NB4 (cell line): ENCODE measurements at regions not wholly inside any gene's neighbourhood (a gene's known extent, or its start where the extent isn't known, plus 50 kb on each side); places are given as distances from the start of the nearest gene placed in this dataset.

Experiments used
- MYC ChIP-seq: IDR thresholded peaks from 2 replicates; pipeline ENCODE4 v1.6.1; 2011; ENCODE audit warnings: low read depth, low read length
- POLR2A ChIP-seq: IDR thresholded peaks from 2 replicates; pipeline ENCODE4 v1.6.1; 2011; ENCODE audit warnings: mild to moderate bottlenecking; ENCODE audit not compliant: insufficient read length; ENCODE audit errors: extremely low read depth
- TF ChIP-seq, protein P1 (sequence below): IDR thresholded peaks from one replicate; pipeline ENCODE4 v1.5.1; 2012; ENCODE audit warnings: low read depth, low read length

DNA sequence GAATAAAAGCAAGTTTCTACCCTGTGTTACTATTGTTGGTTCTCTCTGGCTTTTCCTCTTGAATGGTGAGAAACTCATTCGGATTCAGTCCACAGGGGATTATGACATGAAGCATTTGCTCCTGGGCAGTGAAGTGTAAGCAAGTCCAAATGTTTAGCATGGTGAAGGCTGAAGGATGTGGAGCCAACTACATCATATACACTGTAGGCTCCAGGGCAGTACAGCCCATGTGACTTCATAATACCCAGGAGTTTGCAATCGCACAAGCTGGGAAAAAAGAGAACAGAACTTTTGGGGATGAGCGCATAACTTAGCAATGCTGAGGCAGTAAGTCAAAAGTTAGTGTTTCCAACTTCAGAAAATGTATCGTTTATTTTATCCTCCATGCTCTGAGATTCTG lies 695.7 kb upstream of the POU3F3 start:
- TF ChIP-seq, protein P1, sequence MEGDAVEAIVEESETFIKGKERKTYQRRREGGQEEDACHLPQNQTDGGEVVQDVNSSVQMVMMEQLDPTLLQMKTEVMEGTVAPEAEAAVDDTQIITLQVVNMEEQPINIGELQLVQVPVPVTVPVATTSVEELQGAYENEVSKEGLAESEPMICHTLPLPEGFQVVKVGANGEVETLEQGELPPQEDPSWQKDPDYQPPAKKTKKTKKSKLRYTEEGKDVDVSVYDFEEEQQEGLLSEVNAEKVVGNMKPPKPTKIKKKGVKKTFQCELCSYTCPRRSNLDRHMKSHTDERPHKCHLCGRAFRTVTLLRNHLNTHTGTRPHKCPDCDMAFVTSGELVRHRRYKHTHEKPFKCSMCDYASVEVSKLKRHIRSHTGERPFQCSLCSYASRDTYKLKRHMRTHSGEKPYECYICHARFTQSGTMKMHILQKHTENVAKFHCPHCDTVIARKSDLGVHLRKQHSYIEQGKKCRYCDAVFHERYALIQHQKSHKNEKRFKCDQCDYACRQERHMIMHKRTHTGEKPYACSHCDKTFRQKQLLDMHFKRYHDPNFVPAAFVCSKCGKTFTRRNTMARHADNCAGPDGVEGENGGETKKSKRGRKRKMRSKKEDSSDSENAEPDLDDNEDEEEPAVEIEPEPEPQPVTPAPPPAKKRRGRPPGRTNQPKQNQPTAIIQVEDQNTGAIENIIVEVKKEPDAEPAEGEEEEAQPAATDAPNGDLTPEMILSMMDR: no peak
- no peak for TF ChIP-seq POLR2A
- no peak for TF ChIP-seq MYC
